D341Med (cell line): ENCODE measurements at regions not wholly inside any gene's neighbourhood (a gene's known extent, or its start where the extent isn't known, plus 50 kb on each side); places are given as distances from the start of the nearest gene placed in this dataset.
A peak's percentile ranks its signal among the peaks of the same experiment; 100 is the strongest.

Experiments used
- DNase-seq: peaks from one replicate; pipeline ENCODE4 v3.0.0; 2012; ENCODE audit warnings: low spot score

DNA sequence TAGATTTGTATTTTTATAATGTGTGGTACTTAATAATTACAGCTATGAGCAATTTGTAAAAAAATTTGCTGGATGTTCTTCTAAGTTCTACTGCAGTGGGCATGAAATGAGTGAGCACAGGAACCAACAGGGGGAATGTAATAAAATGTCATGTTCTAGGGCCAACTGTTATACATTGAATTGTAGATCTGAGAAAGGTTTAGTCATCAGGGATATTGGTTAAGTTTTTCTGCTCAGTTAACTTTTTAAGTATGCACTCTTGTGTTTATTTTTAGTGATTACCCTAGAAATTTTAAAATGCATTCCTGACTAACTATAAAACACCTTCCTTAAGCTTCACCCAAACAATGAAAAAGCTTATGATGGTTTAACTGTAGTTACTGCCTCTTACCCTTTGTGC is 101.8 kb downstream of the CAND1 start:
- DNase-seq, result no peak

DNA sequence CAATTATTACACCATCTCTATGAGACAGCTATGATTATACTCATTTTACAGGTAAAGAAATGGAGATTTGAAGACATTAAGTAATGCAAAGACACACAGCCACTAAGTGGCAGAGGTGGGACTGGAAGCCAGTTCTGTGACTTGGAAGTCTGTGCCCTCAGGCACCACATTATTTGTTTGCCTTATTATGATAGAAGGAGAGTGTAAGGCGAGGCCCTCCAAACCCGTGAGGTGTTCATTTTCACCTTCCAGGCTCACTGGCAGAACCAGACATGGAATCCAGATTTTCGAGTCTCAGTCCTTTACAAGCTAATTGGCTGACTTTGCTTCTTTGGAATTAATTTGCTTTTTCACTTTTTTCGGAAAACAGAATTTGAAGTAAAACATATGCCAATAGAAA is 107.9 kb downstream of the CAND1 start:
- no peak for DNase-seq

DNA sequence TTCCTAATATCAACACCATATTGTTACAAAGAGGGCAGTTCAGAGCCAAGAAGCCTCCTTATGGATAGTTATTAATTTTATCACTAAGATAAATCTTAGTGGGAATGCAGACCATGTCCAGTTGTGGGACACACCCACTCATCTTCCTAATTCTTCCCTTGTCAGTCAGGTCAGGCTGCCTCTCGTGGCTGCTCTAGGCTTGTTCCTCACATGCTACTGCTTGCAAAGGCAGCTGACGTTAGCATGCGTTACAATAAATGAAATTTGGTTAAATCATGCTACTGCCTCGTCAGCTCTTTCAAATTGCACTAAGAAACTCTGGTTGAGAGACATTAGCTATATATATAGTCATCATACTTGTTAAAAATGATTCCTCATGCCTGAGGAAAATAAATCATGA is 108.4 kb downstream of the CAND1 start:
- no peak for DNase-seq

DNA sequence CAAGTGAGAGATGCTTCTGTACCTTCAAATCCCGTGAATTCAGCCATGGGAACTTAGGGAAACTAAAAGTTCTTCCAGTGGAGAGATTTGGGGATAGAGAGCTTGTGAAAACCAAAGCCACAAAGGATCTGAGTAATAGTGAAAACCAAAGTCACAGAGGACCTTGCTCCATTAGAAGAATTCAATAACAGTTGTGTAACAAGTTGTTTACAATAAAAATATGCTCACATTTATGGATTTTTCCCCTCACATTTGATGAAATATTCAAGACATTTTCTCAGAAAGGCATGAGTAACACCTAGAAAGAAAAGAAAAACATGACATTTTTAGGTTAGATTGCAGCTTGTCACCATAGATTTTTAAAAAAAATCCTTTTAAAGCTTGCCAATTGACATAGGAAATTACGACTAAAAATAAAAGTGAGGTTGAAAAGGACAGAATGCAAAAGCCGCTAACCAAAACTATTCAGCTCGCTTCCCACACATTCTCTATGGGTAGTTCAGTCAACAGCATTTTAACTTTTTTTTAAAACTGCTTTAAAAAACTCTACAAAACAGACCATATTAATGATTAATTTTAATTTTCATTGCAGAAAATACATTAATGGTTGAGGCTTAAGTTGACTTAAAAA is 113.2 kb downstream of the CAND1 start:
- no peak for DNase-seq

DNA sequence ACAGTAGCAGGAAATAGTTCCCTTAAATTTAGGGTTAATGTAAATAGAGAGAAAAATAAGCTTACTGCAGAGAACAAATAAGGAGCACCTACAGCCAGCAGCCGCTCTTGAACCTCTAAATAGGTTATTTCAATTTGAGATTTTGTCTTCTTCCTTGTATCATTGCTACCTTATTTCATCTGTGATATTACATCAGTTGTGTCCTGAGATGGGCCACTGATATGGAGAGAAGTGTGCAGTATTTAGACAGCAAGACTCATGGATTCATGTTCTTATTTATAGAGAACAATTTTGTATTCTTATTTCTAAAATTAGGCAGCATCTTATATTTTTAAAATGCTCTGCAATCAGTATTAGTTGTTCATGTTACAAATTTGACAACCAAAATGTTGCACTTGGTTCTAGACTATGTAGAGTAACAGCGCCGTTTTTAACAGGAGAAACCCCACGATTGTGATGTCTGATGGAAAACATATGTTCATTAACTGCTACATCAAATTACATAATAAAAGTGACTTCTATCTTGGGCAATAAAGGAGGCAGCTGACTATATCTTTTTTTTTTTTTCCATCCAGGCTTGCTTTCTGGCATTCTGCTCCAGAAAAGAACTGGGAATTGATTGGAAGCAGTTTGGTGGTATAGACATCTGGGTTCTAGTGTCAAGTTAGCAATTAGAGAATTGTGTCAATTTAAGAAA is 117.9 kb downstream of the CAND1 start:
- DNase-seq, result no peak

DNA sequence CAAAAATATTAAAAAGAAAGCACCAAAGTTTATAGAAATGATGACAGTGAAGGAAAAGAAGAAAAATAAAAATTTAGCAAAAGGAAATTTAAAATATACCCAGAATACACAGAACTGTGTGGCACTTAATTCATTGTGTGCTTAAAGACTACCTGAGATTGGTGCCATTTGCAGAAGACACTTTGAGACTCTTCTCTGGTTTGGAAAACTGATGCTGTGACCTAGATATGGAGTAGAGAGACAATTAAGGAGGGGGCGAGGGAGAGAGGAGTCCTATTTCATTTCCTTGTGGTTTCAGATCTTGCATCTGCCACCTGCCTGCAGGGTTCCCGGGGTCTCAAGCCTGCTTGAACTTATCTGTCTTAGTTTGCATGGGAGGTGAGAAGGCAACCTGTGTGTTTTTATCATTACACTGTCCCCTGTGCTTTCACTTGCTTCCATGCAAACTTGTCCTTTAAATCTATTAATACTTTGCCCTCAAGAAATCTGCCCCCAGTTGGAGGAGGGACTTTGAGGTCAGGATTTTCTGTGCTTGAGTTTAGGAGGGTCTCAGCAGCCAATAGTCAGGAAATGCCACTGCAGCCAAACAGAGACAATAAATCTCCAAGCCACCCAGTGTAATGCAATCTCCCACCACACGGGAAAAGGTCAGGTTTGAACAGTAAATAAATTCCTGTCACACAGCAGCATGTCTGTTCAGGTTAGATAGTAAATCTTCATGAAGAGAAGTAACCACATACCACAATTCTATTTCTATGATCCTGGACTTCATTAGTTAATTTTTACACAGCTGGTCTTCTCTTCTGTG is 119.4 kb downstream of the CAND1 start:
- DNase-seq, result peak; percentile 37

DNA sequence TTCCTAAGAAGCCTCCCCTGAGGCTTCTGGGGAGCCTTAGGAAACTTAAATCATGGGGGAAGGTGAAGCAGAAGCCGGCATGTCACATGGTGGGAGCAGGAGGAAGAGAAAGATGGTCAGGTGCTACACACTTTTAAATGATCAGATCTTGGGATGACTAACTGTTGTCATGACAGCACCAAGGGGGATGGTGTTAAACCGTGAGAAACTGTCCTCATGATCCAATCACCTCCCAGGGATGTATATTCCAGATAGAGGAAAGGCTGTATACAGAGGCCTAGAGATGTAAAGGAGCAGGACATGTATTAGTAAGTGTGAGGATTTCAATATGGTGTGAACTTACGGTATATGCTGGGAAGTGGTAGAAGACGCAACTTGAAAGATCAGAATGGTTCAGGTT is 121.1 kb downstream of the CAND1 start:
- DNase-seq, result no peak

DNA sequence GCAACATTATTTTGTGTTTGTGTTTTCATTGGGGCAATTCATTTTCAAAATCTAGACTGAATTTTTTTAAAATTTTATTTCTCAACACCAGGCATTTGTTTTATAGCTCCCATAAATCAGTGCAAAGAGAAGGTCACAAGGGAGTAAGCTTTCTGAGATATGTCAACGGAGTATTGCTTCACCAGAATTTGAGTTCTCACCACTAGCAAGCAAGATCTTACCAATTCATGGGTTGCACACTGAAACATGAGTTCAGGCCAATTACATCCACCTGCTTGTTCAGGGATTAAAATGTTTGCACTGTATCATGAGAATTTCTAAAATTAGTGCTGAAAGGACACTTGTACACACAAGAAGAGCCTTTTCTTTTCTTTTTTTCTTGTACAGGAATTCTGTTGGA is 121.9 kb downstream of the CAND1 start:
- no peak for DNase-seq

DNA sequence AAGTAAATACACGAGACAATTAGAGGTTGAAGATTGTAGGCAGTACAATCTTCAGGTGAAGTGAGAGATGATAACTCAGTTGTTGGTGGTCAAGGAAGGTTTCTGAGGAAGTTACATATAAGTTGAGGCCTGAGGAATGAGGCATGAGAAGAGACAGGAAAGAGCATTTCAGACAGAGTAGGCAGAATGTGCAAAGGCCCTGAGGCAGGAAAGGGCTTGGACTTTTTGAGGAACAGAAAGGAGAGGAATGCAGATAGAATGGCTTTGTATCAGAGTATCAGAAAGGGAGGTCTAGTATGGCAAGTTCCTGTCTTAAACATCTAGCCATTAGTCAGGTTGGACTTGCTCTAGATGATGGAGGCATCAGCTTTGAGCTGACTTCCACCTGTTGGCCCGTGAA is 122.5 kb downstream of the CAND1 start:
- DNase-seq, result no peak

DNA sequence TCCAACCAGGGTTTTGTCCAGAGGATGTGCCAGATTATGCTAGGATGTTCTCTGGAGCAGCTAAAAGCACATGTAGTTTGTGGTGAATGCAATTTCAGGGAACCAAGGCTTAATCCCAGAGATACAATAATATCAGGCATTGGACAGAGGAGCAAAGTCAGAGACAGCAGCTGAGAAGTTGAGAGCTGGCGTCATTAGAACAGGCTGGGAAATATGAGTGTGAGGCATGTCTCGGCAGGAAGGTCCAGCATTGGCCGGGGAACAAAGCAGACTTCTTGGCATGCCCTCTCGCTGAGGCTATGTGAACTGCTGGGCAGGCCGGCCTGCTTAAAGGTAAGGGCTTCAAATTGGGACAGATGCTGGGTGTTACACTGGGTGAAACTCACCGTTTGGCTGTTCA is 125.4 kb downstream of the CAND1 start:
- DNase-seq, result no peak

DNA sequence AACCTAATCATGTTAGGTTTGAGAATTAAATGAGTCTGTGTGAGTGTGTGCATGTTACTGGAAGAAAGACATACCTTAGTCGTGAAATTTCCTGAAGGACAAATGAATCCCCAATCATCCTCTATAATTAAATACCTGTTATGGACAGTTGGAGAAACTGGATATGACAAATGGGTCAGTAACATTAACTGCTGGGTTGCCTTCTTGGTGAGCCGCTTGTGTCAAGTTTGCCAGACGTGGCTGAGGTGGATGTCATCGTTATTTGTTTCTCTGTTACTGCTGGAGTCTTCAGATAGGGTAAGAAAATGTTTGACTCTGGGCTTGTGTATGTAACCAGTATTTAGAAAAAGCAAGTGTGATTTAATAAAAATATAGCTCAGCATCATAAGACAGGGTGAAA is 131.6 kb downstream of the CAND1 start:
- DNase-seq, result no peak

DNA sequence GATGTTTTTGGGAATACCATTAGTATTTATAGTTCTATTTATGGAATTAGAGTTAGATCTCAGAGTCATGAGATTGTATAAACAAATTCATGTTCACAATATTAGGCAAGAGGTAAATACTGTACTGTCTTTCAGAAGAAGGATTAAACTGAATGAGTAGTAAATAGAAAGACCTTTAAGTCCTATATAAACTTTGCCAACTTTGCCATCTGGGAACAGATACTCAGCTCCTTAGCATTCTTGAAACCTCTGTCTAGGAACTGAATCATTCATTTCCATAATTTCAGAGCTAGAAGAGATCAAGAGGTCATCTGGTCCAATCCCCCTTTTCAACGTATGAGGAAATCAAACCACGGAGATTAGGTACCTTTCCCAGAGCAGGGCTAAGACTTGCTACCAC is 141.1 kb downstream of the CAND1 start:
- no peak for DNase-seq

DNA sequence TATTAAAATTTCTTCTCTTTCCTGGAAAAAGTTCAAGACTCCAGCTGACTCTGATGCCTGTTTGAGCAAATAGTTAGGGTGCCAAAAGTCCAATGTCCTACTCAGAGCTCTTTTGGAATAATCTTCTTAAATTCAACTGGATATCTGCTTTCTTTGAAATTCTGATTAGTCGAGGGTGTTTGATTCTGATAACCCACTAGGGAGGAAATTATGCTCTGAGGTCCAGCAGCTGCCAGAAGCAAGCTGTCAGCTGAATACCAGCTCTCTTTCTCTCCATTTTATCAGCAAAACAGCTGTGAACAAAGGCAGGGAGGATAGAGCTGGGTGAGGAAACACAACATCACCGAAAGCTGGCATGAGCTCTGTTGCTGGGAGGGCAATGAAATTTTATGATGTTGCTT is 141.5 kb downstream of the CAND1 start:
- DNase-seq, result no peak

DNA sequence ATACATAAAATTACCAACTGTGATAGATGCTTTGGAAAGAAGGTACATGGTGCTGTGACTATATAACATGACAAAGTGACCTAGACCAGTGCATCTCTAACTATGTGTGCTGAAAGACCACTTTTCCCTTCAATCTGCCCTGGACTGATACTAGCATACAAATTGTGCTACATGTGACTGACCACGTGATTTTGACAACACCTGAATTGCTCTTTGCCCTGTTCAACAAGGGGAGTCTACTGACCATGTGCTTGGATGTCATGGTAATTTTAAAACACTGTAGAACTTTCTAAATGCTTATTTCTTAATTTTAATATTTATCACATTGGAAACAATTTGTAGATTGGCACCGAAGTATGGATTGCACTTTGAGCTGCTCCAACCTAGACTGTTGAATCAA is 142.4 kb downstream of the CAND1 start:
- DNase-seq, result no peak

DNA sequence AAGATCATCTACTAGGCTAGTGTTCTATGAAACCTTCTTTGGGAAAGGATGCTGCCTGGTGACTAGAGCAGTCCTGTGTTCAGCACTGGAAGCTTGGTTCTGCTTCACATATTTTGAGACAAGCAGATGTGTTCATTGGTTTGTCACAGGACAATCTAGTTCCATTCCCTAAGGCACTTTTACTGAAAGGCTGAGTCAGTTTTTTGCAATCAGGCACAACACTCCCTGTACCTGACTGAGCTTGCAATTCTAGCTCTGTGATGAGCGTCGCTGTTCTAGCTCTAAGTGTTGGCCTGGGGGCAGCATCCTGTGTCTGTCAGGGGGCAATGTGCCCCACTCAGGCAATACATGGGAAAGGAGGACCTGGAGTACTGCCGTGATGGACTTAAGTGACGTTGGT is 144.4 kb downstream of the CAND1 start:
- DNase-seq, result no peak

DNA sequence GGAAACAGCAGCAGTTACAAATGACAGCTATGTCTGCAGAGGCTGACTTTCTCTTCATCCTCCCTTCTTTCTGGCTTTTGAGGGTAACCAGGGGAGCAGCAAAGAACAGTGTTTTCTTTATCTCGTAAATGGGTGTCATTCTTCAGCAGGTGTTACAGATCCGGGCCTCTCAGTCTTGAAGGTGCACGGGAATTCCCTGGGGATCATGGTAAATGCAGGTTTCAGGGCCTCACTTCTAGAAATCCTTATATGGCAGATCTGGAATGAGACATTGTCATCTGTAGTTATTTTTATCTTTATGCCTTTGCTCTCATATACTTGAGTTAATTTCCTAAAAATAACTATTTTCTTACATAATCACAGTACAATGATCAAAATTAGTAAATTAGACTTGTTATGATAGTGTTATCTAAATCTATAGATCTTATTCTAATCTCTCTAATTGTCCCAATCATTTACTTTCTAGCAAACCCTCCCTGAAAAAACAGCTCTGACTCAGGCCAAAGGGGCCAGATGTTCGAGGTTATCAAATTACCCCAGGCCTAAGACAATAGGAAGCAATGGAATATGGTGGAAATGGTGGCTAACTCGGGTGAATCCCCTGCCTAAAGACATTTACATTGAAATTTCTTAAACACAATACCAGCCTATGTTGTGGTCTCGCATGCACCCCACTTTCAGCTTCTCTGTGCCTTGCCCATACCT is 145.0 kb downstream of the CAND1 start:
- DNase-seq, result no peak

DNA sequence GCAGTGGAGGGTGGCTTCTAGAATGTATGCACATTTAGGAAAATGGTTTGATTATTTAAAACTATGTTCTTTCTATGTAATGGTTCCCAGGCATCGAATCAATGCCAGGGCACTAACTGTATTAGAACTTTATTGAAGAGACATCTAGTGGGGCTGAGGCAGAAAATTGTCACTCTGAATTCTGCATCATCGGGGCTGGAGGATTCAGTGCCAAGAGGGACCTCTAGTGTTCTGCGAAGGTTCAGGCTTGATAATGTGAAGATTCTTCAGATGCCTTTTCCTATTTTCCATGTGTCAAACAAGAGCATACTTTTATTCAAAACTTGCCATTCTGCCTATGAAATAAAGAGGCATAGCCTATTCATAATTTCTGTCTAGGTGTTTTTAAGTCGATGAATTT is 146.3 kb downstream of the CAND1 start:
- peak; percentile 59 for DNase-seq

DNA sequence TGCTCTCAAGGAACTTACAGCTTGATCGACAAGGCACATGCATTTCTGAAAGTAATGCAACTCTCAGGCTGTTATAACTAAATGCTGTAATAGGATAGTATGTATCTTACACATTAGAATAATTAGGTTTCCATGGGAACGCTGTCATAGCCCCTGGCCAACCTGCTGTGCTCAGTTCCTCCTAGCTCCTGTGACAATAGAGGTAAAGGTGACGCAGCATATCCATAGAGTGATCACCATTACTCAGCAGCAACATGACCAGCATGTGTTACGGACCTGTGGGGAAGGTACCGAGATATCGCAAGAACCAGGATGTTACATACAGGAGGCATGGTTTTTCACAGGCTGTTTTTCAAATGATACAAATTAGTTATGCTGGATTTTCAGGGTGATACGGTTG is 150.7 kb downstream of the CAND1 start:
- DNase-seq, result no peak

DNA sequence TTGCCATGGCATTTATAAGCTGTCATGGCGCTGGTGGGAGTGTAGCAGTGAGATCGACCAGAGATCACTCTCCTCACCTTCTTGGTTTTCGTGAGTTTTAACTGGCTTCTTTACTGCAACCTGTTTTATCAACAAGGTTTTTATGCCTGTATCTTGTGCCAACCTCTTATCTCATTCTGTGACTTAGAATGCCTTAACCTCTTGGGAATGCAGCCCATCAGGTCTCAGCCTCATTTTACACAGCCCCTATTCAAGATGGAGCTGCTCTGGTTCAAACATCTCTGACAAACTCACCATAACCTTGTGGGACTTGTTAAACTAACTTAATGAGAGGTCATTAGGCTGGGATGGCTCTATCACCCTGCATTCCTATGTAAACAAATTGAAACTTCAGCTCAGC is 151.3 kb downstream of the CAND1 start:
- no peak for DNase-seq

DNA sequence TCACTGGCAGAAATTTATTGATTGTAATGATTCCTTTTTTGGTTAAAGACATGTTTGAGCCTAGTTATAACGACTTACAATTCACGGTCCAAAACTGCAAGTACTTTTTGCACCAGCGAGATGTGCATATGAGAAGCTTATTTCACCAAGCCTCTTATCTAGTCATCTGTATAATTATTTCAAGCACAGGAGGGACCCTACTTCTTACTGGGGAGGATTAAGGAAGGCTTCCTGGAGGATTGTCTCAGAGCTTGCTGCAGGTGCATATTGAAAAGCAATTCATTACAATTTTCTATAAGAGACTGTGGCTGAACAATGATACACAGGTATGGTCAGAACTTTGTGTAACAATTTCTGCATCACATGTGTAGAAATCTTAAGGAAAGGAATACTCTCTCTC is 152.9 kb downstream of the CAND1 start:
- peak; percentile 58 for DNase-seq

DNA sequence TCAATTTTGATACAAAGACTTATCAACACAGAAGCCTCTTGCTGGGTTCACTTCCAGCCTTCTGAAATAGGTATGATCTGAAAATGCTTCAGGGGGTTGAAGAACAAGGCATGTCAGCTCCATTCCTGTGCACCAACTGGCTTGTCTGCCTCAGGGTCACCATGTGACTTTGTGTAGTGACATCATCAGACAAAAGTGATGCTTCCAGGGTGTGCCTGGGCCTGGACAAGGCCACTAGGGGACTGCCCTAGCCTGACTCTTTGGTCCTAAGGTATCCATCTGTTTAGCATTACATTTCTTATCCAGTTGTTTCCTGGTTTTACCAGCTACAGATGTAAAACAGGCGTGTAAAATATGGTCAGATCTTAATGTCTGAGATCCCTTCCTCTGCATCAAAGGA is 155.6 kb downstream of the CAND1 start:
- DNase-seq, result no peak

DNA sequence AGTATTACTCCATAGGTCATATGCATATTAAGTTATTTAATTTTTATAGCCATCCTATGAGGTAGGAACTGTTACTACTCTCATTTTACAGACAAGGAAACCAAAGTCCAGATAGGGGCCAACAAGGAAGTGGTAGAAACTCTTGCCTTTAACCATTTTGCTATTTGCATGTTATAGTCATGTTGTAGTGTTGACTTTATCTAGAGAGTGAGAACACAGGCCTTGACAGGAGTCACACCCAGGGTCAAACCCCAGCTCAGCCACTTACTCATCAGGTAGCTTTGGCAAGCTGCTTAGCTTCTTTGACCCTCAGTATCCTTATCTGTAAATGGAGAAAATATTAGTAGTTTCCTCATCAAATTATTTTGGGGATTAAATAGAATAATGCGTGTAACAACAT is 156.2 kb downstream of the CAND1 start:
- DNase-seq, result no peak

DNA sequence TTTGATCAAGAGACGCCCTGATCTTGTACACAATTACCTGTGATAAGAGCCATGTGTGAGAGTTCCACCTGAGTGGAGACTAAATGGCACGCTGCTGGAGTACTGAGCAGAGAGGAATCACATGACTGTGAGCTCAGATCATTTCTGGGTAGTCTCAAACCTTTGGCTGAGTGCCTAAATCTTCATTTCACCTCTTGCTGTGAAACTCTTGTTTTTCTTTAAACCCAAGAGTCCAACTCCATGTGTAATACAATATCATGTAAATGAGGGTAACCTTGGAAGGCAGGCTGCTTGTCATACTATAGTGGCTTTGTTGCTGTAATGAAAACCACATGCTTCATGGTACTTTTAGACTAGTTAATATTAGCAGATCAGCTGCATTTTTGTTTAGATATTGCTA is 156.9 kb downstream of the CAND1 start:
- DNase-seq, result no peak
